ENCODE measurements at regions not wholly inside any gene's neighbourhood (a gene's known extent, or its start where the extent isn't known, plus 50 kb on each side); places are given as distances from the start of the nearest gene placed in this dataset.

GRCh38 chr21:22762463-22762862, 1764.3 kb downstream of the NCAM2 start:
- POLR2A ChIA-PET, result no interaction called here

GRCh38 chr21:22763442-22763841, 1765.2 kb downstream of the NCAM2 start:
- ChIA-PET POLR2A (no interaction called here), CTCF (interaction anchor here (1.0 kb wide), 1 partner anchor 10 kb away, joined by 6 read pairs; no protein-coding TSS in a partner anchor)
- DNase-seq (ENCODE audit: extremely low spot score), result no peak
- TF ChIP-seq, protein P1, sequence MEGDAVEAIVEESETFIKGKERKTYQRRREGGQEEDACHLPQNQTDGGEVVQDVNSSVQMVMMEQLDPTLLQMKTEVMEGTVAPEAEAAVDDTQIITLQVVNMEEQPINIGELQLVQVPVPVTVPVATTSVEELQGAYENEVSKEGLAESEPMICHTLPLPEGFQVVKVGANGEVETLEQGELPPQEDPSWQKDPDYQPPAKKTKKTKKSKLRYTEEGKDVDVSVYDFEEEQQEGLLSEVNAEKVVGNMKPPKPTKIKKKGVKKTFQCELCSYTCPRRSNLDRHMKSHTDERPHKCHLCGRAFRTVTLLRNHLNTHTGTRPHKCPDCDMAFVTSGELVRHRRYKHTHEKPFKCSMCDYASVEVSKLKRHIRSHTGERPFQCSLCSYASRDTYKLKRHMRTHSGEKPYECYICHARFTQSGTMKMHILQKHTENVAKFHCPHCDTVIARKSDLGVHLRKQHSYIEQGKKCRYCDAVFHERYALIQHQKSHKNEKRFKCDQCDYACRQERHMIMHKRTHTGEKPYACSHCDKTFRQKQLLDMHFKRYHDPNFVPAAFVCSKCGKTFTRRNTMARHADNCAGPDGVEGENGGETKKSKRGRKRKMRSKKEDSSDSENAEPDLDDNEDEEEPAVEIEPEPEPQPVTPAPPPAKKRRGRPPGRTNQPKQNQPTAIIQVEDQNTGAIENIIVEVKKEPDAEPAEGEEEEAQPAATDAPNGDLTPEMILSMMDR (IDR thresholded peaks at IDR 0.05; ENCODE audit: control extremely low read depth, extremely low read depth, low read depth, missing control alignments), result no peak

More at GRCh38 chr21:22762463-22762862, 1764.3 kb downstream of the NCAM2 start:
- TF ChIP-seq, protein P1 (IDR thresholded peaks at IDR 0.05; ENCODE audit: control extremely low read depth, extremely low read depth, low read depth, missing control alignments), result no peak
- DNase-seq (ENCODE audit: extremely low spot score), result no peak
- CTCF ChIA-PET, result no interaction called here

DNA sequence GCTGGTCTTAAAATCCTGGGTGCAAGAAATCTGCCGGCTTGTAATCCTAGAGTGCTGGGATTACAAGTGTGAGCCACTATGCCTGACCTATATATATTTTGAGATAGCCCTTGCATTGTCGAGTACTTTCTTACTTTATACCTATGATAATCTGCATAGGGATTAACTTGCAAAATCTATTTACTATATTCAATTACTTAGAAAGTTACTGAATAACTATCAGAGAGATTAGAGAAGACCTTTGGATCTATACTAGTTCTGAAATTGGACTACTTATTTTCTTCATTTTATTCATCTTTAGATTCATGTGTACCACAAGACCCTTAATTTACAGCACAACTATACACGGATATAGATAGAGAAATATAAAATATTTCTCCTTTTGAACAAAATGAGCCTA, 1766.0 kb downstream of the NCAM2 start:
- POLR2A ChIA-PET, result no interaction called here
- DNase-seq (ENCODE audit: extremely low spot score), result no peak
- CTCF ChIA-PET, result no interaction called here

DNA sequence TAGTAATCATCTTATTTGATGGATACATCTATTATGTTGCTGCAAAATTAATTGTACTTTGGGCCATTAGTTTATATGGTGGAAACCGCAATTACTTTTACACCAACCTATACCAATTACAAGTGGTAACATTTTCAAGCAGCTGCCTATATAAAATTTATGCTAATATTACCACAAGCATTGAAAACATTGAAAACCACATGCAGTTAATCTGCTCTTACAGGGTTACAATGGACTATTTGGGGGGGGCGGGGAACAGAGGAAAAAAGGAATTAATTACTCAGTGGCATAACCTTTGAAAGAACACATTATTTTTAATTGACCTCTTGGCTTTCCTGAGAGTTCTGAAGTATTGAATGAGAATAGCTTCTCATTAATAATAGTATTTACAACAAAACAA, 1793.2 kb downstream of the NCAM2 start:
- no peak for DNase-seq (ENCODE audit: extremely low spot score)
- CTCF ChIA-PET, result interaction anchor here (1.2 to 1.8 kb wide), 4 partner anchors 18 to 1774 kb away, joined by 3 to 7 read pairs (median 3); no protein-coding TSS in a partner anchor
- TF ChIP-seq, protein P1 (IDR thresholded peaks at IDR 0.05; ENCODE audit: control extremely low read depth, extremely low read depth, low read depth, missing control alignments), result no peak
- POLR2A ChIA-PET, result no interaction called here

More for the DNA sequence above, 1766.0 kb downstream of the NCAM2 start:
- TF ChIP-seq, protein P1 (IDR thresholded peaks at IDR 0.05; ENCODE audit: control extremely low read depth, extremely low read depth, low read depth, missing control alignments), result no peak

- CTCF ChIA-PET, result interaction anchor here (1.2 to 1.8 kb wide), 3 partner anchors 24 to 1774 kb away, joined by 3 to 7 read pairs (median 3); no protein-coding TSS in a partner anchor
- TF ChIP-seq, protein P1 (IDR thresholded peaks at IDR 0.05; ENCODE audit: control extremely low read depth, extremely low read depth, low read depth, missing control alignments), result peak; percentile 46
- POLR2A ChIA-PET, result no interaction called here
- DNase-seq (ENCODE audit: extremely low spot score), result peak; percentile 31
Measured at GRCh38 chr21:22791986-22792560, 1793.9 kb downstream of the NCAM2 start.

GRCh38 chr21:22795091-22795490, 1796.9 kb downstream of the NCAM2 start:
- TF ChIP-seq, protein P1 (IDR thresholded peaks at IDR 0.05; ENCODE audit: control extremely low read depth, extremely low read depth, low read depth, missing control alignments), result no peak
- ChIA-PET CTCF (interaction anchor here (0.9 kb wide), 1 partner anchor 11 kb away, joined by 3 read pairs; no protein-coding TSS in a partner anchor), POLR2A (no interaction called here)
- DNase-seq (ENCODE audit: extremely low spot score), result no peak
